ENCODE measurements at regions not wholly inside any gene's neighbourhood (a gene's known extent, or its start where the extent isn't known, plus 50 kb on each side); places are given as distances from the start of the nearest gene placed in this dataset.

DNA sequence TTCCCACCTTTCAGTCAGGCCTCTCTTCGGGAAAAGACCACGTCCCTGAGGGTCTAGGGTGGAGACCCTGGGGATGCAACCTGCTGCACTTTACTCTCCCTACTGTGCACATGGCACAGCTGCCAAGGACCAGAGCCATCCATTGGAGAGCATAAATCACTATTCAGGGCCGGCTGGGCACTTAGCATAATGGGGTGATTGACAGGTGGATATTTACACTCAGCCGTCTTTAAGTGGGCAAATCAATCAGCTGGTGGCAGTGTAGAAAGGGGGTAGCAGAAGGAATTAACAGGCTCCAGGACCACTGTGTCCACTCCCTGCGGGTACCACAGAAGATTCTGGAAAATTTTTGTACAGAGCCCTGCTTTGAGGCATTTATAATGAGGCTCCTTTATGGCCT is 87.3 kb upstream of the IRX6 start:
- Histone ChIP-seq H3K36me3 (no peaks in the 10 kb centered on the region), H3K4me1 (no peaks in the 10 kb centered on the region), H3K4me3 (ENCODE audit: low read depth, low read length) (no peak overlapping the region), H3K9me3 (no peaks in the 10 kb centered on the region), H3K27me3 (no peaks in the 10 kb centered on the region; the same call in 1 of the 2 replicates)
- TF ChIP-seq, protein P1, sequence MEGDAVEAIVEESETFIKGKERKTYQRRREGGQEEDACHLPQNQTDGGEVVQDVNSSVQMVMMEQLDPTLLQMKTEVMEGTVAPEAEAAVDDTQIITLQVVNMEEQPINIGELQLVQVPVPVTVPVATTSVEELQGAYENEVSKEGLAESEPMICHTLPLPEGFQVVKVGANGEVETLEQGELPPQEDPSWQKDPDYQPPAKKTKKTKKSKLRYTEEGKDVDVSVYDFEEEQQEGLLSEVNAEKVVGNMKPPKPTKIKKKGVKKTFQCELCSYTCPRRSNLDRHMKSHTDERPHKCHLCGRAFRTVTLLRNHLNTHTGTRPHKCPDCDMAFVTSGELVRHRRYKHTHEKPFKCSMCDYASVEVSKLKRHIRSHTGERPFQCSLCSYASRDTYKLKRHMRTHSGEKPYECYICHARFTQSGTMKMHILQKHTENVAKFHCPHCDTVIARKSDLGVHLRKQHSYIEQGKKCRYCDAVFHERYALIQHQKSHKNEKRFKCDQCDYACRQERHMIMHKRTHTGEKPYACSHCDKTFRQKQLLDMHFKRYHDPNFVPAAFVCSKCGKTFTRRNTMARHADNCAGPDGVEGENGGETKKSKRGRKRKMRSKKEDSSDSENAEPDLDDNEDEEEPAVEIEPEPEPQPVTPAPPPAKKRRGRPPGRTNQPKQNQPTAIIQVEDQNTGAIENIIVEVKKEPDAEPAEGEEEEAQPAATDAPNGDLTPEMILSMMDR (IDR thresholded peaks at IDR 0.05; ENCODE audit: low read depth, low read length): no peak
- DNase-seq: no peak

DNA sequence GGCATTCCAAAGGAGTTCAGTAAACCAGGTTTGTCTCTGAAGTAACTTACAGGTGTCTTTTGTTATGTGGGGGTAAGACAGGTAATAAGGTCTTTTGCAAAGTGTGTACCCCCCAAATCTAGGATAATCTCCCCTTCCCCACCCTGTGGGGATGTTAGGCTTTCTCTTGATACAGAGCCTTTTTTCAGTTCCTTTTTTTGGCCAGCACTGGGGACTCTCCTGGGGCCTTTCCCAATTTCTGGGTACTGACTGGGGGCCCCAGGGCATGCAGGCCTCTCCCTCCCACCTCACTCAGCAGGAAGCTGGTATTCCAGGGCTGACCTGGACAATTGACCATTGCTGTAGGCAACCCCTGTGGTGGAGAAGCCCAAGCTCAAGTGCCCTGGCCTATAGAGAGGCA is 84.3 kb upstream of the IRX6 start:
- TF ChIP-seq, protein P1 (IDR thresholded peaks at IDR 0.05; ENCODE audit: low read depth, low read length): no peak
- no peaks in the 10 kb centered on the region for H3K27me3 ChIP-seq
- DNase-seq: no peak
- H3K9me3 ChIP-seq: no peaks in the 10 kb centered on the region
- H3K4me3 ChIP-seq (ENCODE audit: low read depth, low read length): no peak overlapping the region
- no peaks in the 10 kb centered on the region for H3K4me1 ChIP-seq
- no peaks in the 10 kb centered on the region for H3K36me3 ChIP-seq

DNA sequence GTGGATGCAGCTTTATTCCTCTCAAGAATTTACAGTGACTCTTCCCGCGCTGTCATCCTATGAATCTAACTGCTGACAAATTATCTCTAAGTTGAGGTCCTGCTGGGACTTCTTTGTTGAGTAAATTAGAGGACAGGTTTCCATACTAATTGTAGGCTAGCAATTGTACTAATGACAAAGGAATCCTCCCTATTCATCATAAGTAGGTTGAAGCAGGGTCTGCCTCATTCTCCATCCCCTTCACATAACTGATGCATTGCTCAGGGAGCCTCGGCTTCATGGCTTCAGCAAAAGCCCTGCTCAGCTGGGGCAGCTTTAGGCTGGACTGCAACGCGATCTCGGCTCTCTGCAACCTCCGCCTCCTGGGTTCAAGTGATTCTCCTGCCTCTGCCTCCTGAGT is 83.1 kb upstream of the IRX6 start:
- DNase-seq: no peak
- H3K9me3 ChIP-seq: no peaks in the 10 kb centered on the region
- no peaks in the 10 kb centered on the region for H3K27me3 ChIP-seq
- TF ChIP-seq, protein P1 (IDR thresholded peaks at IDR 0.05; ENCODE audit: low read depth, low read length): no peak
- no peaks in the 10 kb centered on the region for H3K4me1 ChIP-seq
- no peak overlapping the region for H3K4me3 ChIP-seq (ENCODE audit: low read depth, low read length)
- no peaks in the 10 kb centered on the region for H3K36me3 ChIP-seq

DNA sequence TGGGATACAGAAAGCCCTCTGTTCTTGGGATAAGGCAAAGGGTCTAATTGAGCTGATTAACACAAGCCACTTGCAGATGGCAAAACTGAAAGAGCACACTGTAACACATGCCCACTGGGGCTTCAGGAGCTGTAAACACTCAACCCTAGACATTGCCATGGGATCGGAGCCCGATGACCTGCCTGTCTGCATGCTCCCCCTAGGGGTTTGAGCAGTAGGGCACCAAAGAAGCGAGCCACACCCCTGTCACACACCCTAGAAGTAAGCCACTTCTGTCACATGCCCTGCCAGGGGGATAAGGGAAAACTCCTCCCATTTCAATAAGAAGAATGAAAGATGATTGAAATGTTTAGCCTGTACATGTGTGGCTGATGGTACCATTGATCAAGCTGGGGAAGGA is 81.3 kb upstream of the IRX6 start:
- TF ChIP-seq, protein P1 (IDR thresholded peaks at IDR 0.05; ENCODE audit: low read depth, low read length): no peak
- Histone ChIP-seq H3K27me3 (no peaks in the 10 kb centered on the region), H3K9me3 (no peaks in the 10 kb centered on the region), H3K4me1 (no peaks in the 10 kb centered on the region), H3K36me3 (no peaks in the 10 kb centered on the region), H3K4me3 (ENCODE audit: low read depth, low read length) (no peak overlapping the region)
- DNase-seq: no peak

DNA sequence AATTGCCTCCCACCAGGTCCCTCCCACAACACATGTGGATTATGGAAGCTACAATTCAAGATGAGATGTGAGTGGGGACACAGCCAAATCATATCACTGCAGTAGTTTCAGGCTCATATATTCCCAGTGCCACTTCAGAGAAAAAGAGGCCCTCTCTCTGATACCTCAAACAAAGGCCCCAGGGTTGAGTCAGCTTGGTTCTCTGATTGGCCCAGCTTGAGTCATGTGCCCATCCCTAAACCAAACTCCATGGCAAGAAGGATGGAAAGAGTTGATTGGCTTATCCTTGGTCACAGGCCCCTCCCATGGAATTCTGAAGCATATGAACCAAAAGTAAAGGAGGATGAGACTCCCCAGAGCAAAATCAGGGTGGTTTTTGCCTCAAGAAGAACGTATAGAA is 75.9 kb upstream of the IRX6 start:
- no peak for DNase-seq
- H3K4me1 ChIP-seq: no peaks in the 10 kb centered on the region

DNA sequence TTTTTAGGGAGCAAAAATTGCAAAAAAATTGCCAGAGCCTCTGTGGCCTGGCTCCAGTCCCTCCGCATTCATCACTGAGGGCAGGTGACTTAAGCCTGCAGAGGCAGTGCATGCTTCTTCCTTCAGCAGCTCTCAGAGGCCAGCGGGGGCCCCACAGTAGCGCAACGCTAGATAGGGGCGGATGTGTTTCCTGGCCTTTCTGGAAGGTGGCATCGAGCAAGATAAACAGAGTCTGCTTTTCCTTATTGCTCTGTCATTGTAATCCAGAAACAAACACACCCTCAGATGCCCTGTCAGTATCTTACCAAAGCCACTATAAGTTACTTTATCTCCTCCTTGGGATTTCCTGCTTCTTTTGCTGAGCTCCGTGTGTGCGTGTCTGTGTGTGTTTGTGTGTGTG is 75.5 kb upstream of the IRX6 start:
- H3K36me3 ChIP-seq: no peaks in the 10 kb centered on the region
- H3K9me3 ChIP-seq: no peaks in the 10 kb centered on the region
- no peaks in the 10 kb centered on the region for H3K4me1 ChIP-seq
- no peak overlapping the region for H3K4me3 ChIP-seq (ENCODE audit: low read depth, low read length)
- DNase-seq: no peak
- H3K27me3 ChIP-seq: no peaks in the 10 kb centered on the region
- TF ChIP-seq, protein P1 (IDR thresholded peaks at IDR 0.05; ENCODE audit: low read depth, low read length): no peak

More for the DNA sequence above, 75.9 kb upstream of the IRX6 start:
- Histone ChIP-seq H3K9me3 (no peaks in the 10 kb centered on the region), H3K4me3 (ENCODE audit: low read depth, low read length) (no peak overlapping the region), H3K36me3 (no peaks in the 10 kb centered on the region), H3K27me3 (no peaks in the 10 kb centered on the region)
- TF ChIP-seq, protein P1 (IDR thresholded peaks at IDR 0.05; ENCODE audit: low read depth, low read length): no peak
